Peyer's patch (tissue), 4 donors: ENCODE measurements at regions not wholly inside any gene's neighbourhood (a gene's known extent, or its start where the extent isn't known, plus 50 kb on each side); places are given as distances from the start of the nearest gene placed in this dataset.
"Not testable (repeated sequence)": the region's sequence is repeated elsewhere in the genome, so short reads cannot be mapped to it uniquely, and the experiment has no call there.

Source experiments
- DNase-seq, 3 donors: peaks; one replicate each; pipeline ENCODE4 v3.0.0-alpha.2; 2017 to 2019
- H3K27ac ChIP-seq, 4 donors: fragments of 200-600 bp; sonication (generic); one replicate each; pipeline ENCODE4 v1.5.1; 2016 to 2019
- H3K27me3 ChIP-seq, 2 donors: fragments of 200-600 bp; sonication (generic); one replicate each; pipeline ENCODE4 v1.5.1; 2019
- H3K36me3 ChIP-seq, 3 donors: fragments of 200-600 bp; sonication (generic); one replicate each; pipeline ENCODE4 v1.5.1; 2016 to 2019
- H3K4me1 ChIP-seq, 4 donors: fragments of 200-600 bp; sonication (generic); one replicate each; pipeline ENCODE4 v1.5.1; 2016 to 2019
- H3K4me3 ChIP-seq, 4 donors: fragments of 200-600 bp; sonication (generic); 1 replicate in 3 of 4; 2 replicates in 1 of 4; pipeline ENCODE4 v1.5.1; 2016 to 2019; ENCODE audit warnings: mild to moderate bottlenecking in 1 of 4
- H3K9me3 ChIP-seq, 4 donors: fragments of 200-600 bp; sonication (generic); one replicate each; pipeline ENCODE4 v1.5.1; 2016 to 2019; ENCODE audit warnings: mild to moderate bottlenecking in 1 of 4
- POLR2A ChIP-seq, 2 donors: fragments of 450-650 bp; IDR thresholded peaks; one replicate each; pipeline ENCODE4 v1.5.1; 2017; ENCODE audit warnings: antibody characterized with exemption in 2 of 2, mild to moderate bottlenecking in 2 of 2, moderate library complexity in 2 of 2
- TF ChIP-seq, protein P1 (sequence below), 6 experiments: fragments of 450-650 bp in 4 of 6; fragments of 200-600 bp in 2 of 6; sonication (generic) in 1 of 6; IDR thresholded peaks; one replicate each; pipeline ENCODE4 v1.5.1; 2017 to 2019; ENCODE audit warnings: antibody characterized with exemption in 6 of 6, mild to moderate bottlenecking in 3 of 6, moderate library complexity in 1 of 6

DNA sequence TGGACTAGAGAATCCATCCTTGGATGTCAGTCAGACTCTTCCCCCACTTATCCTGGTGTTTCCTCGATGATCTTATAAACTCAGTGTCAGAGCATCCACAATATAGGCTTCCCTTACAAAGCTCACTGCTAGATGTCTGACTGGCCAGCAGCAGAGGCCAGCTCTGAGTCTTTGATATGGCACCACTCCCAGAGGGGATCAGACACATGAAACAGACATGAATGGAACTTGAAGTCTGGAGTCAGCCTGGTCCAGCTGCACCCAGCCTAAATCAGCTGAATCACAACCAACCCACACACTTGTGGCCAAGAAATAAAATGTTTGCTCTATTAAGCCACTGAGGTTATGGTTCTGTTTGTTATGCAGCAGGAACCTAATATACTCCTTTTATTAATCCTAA, 129.6 kb upstream of the MED14 start:
- no peak for TF ChIP-seq POLR2A (IDR thresholded peaks at IDR 0.05)
- no peak for DNase-seq
- Histone ChIP-seq H3K9me3 (peaks cover 0 to 6% (median 0%) of the 10 kb centered on the region in 4 donors), H3K27me3 (no peaks in the 10 kb centered on the region), H3K4me3 (no peak overlapping the region), H3K4me1 (no peaks in the 10 kb centered on the region), H3K36me3 (no peaks in the 10 kb centered on the region), H3K27ac (no peak overlapping the region)

DNA sequence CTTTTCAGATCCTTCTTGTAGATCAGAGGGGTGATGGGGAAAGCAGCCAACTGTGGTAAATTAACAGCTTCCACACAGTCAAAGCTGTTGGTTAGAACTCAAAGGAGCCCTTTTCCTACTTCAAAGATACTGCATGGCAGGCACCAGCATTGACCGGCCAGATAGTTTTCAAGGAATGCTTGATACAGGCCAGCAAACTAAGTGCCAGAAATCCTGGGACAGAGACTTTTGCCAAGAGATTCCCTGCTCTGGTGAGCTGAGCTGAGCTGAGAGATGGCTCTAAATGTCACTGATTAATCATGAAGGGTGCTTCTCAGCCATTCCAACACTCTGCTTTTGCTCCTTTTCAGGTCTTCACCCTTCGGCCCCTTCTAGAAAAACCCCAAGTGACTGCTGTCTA, 131.6 kb upstream of the MED14 start:
- no peak overlapping the region for H3K27ac ChIP-seq
- H3K9me3 ChIP-seq: peaks cover 0 to 6% (median 0%) of the 10 kb centered on the region in 4 donors
- no peak for DNase-seq
- H3K4me3 ChIP-seq: no peak overlapping the region
- H3K36me3 ChIP-seq: no peaks in the 10 kb centered on the region
- no peaks in the 10 kb centered on the region for H3K27me3 ChIP-seq
- H3K4me1 ChIP-seq: no peaks in the 10 kb centered on the region
- TF ChIP-seq, protein P1, sequence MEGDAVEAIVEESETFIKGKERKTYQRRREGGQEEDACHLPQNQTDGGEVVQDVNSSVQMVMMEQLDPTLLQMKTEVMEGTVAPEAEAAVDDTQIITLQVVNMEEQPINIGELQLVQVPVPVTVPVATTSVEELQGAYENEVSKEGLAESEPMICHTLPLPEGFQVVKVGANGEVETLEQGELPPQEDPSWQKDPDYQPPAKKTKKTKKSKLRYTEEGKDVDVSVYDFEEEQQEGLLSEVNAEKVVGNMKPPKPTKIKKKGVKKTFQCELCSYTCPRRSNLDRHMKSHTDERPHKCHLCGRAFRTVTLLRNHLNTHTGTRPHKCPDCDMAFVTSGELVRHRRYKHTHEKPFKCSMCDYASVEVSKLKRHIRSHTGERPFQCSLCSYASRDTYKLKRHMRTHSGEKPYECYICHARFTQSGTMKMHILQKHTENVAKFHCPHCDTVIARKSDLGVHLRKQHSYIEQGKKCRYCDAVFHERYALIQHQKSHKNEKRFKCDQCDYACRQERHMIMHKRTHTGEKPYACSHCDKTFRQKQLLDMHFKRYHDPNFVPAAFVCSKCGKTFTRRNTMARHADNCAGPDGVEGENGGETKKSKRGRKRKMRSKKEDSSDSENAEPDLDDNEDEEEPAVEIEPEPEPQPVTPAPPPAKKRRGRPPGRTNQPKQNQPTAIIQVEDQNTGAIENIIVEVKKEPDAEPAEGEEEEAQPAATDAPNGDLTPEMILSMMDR (IDR thresholded peaks at IDR 0.05): no peak
- no peak for TF ChIP-seq POLR2A (IDR thresholded peaks at IDR 0.05)

DNA sequence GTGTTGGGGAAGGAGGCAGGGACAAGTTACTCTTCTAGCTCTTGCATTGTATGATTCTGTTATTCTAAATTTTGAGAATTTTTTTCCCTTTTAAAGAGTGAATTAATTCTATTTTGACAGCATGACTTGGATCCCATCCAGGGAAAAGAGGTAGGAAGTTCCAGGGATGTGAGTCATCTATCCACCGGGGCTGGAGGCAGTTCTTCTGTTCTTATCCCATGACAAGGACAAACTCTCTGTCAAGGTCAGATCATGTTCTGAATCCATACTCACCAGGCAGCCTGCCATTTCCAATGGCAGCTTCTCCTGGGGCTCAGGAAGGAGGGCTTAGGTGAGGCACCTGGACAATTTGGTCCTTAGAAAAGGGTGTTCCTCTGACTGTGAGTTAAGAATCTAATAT, 132.0 kb upstream of the MED14 start:
- Histone ChIP-seq H3K4me3 (no peak overlapping the region), H3K9me3 (peaks cover 0 to 2% (median 0%) of the 10 kb centered on the region in 4 donors), H3K27ac (no peak overlapping the region), H3K27me3 (no peaks in the 10 kb centered on the region), H3K4me1 (no peaks in the 10 kb centered on the region), H3K36me3 (no peaks in the 10 kb centered on the region)
- no peak for DNase-seq
- TF ChIP-seq POLR2A (IDR thresholded peaks at IDR 0.05): no peak
- TF ChIP-seq, protein P1 (IDR thresholded peaks at IDR 0.05): no peak

DNA sequence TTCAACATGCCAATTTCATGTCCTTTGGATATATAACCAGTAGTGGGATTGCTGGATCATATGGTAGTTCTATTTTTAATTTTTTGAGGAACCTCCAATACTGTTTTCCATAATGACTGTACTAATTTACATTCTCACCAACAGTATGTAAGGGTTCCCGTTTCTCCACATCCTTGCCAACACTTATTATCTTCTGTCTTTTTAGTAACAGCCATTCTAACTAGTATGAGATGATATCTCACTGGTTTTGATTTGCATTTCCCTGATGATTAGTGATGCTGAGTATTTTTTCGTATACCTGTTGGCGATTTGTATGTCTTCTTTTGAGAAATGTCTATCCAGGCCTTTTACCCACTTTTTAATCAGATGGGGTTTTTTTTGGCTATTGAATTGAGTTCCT, 133.5 kb upstream of the MED14 start:
- Histone ChIP-seq H3K27me3 (no peaks in the 10 kb centered on the region), H3K36me3 (no peaks in the 10 kb centered on the region), H3K27ac (no peak overlapping the region), H3K9me3 (no peaks in the 10 kb centered on the region), H3K4me3 (no peak overlapping the region), H3K4me1 (no peaks in the 10 kb centered on the region)
- TF ChIP-seq, protein P1 (IDR thresholded peaks at IDR 0.05): no peak
- no peak for DNase-seq

DNA sequence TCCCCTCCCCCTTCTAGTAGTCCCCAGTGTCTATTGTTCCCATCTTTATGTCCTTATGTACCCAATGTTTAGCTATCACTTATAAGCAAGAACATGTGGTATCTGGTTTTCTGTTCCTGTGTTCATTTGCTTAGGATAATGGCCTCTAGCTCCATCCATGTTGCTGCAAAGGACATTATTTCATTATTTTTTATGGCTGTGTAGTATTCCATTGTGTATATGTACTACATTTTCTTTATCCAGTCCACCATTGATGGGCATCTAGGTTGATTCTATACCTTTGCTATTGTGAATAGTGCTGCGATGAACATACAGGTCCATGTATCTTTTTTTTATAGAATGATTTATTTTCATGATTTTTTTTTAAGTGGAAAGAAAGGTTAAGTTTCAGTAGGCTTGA, 135.6 kb upstream of the MED14 start:
- not testable (repeated sequence) for H3K4me1 ChIP-seq, DNase-seq

DNA sequence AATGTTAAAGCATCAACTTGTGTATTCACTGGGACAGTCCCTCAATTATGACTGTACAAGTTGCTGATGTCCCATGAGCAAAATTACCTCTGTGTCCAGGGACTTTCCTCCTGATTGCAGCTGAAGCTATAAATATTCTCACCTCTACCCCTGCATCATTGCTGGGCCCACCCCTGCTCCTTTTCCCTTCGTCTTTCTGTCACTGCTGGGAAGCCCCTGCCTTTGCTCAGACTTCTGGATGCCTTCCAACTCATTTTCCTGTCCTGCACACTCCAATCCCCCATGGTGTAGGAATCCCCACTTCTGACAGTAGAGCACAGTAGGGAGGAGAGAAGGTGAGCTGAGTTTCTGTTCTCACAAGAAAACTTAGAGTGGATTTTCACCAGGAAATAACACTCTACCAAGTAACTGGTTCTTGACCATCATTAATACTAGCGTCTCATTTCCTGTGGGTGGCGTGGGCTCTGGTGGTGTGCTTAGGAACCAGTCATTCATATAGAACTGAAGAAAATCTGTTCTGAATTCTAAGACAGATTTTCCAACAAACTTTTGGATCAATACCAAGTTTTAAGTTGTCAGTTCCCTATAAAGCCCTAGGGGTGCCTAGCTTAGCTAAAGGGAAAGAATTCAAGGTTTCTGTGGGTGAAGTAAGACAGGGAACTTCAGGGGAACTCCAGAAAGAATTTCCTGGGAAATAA, 136.2 kb upstream of the MED14 start:
- Histone ChIP-seq H3K4me3 (no peak overlapping the region), H3K27ac (no peak overlapping the region), H3K27me3 (no peaks in the 10 kb centered on the region), H3K4me1 (no peaks in the 10 kb centered on the region), H3K9me3 (no peaks in the 10 kb centered on the region), H3K36me3 (no peaks in the 10 kb centered on the region)
- TF ChIP-seq, protein P1 (IDR thresholded peaks at IDR 0.05): no peak
- TF ChIP-seq POLR2A (IDR thresholded peaks at IDR 0.05): no peak
- DNase-seq: no peak

More for the DNA sequence above, 135.6 kb upstream of the MED14 start:
- H3K4me3 ChIP-seq, H3K9me3 ChIP-seq, H3K36me3 ChIP-seq, H3K27ac ChIP-seq, H3K27me3 ChIP-seq: not testable (repeated sequence)

DNA sequence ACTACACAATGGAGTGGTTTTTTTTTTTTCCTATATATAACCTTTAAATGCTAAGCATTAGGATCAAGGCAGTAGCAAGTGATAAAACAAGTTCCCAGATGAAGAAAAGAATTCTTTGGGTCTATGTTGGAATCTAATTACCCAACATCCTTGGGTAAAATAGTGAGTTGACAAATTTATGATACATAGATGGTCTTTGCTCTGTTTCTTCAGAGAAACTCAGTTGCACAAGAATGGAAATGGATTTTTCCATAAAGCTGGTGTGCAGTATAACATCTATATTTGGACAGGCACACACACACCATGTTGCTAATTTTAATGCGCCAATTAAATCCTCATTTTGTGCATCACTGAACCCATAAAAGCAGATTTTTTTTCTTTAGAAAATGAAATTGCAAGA, 137.0 kb upstream of the MED14 start:
- Histone ChIP-seq H3K27ac (no peak overlapping the region), H3K9me3 (no peaks in the 10 kb centered on the region), H3K36me3 (no peaks in the 10 kb centered on the region), H3K27me3 (no peaks in the 10 kb centered on the region), H3K4me3 (no peak overlapping the region), H3K4me1 (no peaks in the 10 kb centered on the region)
- no peak for TF ChIP-seq POLR2A (IDR thresholded peaks at IDR 0.05)
- TF ChIP-seq, protein P1 (IDR thresholded peaks at IDR 0.05): no peak
- DNase-seq: no peak
